GM10248 (cell line): ENCODE measurements at regions not wholly inside any gene's neighbourhood (a gene's known extent, or its start where the extent isn't known, plus 50 kb on each side); places are given as distances from the start of the nearest gene placed in this dataset.

Source experiments
- CTCF ChIA-PET: fragments of 300-600 bp; sonication (Branson Sonifier 250); formaldehyde crosslinking; extraction: SDS; loops from one replicate; lab custom pipeline; 2021; ENCODE audit warnings: antibody characterized with exemption; lab: Yijun Ruan, JAX
- POLR2A ChIA-PET: fragments of 350-650 bp; sonication (Branson Sonifier 250); formaldehyde crosslinking; extraction: SDS; loops from one replicate; lab custom pipeline; 2020; ENCODE audit warnings: antibody characterized with exemption; lab: Yijun Ruan, JAX
- DNase-seq: peaks from one replicate; pipeline ENCODE4 v3.0.0; 2012; ENCODE audit errors: extremely low spot score
- TF ChIP-seq, protein P1 (sequence below): IDR thresholded peaks from 2 replicates; pipeline ENCODE4 v1.5.1; 2012; ENCODE audit warnings: mild to moderate bottlenecking, low read depth; ENCODE audit errors: extremely low read depth, missing control alignments, control extremely low read depth

DNA sequence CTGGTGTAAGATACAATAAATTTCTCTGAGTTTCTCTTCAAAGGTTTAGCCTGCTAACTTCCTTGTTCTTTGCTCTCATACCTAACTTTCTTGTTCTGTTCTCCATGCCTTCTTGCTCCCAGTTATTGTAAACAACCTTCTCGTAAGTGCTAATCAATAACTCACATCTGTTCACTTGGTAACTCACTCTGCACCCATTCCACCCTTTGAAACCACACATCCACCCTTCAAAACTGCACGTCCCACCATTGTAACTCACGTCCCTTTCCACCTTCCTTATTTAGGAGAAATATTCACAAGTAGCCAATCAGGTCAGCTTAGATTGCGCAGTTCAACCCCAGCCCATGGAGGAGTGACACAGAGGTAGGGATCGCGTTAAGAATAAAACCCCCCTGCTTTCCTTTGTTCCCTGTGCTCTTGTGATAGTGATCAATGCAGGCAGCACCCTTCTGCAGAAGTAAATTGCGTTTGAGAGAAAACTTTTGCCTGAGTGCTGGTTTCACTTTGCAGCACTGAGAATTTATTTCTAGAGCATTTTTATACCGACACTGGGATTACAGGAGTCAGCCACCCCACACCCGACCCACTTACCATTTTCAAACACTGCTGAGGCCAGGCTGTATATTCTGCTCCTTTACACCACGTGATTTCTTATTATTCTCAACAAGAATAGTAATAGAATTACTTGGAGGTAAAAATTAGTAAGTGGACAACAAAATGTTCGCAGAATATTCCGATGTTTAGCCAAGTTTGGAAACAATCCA is 789.2 kb upstream of the RGS18 start:
- TF ChIP-seq, protein P1, sequence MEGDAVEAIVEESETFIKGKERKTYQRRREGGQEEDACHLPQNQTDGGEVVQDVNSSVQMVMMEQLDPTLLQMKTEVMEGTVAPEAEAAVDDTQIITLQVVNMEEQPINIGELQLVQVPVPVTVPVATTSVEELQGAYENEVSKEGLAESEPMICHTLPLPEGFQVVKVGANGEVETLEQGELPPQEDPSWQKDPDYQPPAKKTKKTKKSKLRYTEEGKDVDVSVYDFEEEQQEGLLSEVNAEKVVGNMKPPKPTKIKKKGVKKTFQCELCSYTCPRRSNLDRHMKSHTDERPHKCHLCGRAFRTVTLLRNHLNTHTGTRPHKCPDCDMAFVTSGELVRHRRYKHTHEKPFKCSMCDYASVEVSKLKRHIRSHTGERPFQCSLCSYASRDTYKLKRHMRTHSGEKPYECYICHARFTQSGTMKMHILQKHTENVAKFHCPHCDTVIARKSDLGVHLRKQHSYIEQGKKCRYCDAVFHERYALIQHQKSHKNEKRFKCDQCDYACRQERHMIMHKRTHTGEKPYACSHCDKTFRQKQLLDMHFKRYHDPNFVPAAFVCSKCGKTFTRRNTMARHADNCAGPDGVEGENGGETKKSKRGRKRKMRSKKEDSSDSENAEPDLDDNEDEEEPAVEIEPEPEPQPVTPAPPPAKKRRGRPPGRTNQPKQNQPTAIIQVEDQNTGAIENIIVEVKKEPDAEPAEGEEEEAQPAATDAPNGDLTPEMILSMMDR = no peak
- no peak for DNase-seq
- ChIA-PET CTCF (no interaction called here), POLR2A (no interaction called here)

DNA sequence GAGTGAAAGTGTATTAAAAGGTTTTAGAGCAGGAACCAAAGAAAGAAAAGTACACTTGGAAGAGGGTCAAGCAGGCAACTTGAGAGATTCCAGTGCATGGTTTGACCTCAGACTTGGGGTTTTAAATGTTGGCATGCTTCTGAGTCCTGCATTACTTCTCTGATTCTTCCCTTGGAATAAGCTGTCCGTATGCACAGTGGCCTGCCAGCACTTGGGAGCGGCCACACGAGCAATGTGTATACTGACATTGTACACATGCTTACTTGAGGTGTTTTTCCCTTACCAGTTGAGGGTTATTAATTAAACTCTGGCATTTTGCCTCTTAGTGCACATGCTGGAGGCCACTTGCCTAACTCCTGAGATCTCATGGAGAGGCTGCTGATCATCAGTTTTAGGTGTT is 786.6 kb upstream of the RGS18 start:
- TF ChIP-seq, protein P1 = no peak
- no peak for DNase-seq
- ChIA-PET POLR2A (no interaction called here), CTCF (no interaction called here)

DNA sequence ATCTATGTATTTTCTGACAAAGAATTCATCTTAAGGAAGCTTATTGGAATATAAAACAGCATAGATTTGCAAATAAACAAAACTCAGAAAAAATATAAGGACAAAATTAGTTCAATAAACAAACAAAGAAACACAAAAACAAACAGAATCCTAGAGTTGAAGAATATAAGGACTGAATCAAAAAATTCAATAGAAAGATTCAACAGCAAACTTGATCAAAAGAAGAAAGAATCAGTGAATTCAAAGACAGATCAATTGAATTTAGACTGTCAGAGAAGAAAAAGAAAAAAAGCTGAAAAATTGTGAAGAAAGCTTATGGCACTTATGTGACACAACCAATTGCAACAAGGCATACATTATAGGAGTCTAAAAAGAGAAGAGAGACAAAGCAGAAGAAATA is 770.0 kb upstream of the RGS18 start:
- ChIA-PET POLR2A (no interaction called here), CTCF (no interaction called here)

DNA sequence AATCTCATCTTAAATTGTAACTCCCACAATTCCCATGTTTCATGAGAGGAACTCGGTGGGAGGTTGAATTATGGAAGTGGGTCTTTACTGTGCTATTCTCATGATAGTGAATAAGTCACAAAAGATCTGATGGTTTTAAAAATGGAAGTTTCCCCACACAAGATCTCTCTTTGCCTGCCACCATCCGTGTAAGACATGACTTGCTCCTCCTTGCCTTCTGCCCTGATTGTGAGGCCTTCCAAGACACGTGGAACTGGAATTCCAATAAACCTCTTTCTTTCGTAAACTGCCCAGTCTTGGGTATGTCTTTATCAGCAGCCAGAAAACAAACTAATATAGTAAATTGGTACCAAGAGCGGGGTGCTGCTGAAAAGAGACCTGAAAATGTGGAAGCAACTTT is 761.6 kb upstream of the RGS18 start:
- no peak for DNase-seq
- TF ChIP-seq, protein P1 = no peak
- CTCF ChIA-PET = no interaction called here
- POLR2A ChIA-PET = no interaction called here

More for the DNA sequence above, 770.0 kb upstream of the RGS18 start:
- no peak for DNase-seq
- TF ChIP-seq, protein P1 = no peak

DNA sequence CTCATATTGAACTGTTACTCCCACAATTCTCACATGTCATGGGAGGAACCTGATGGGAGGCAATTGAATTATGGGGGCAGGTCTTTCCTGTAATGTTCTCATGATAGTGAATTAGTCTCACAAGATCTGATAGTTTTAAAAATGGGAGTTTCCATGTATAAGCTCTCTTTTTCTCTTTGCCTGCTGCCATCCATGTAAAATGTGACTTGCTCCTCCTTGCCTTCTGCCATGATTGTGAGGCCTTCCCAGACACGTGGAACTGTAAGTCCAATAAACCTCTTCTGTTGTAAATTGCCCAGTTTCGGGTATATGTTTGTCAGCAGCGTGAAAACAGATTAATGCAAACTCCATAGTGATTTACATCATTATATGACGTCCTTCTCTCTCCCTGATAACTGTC is 759.7 kb upstream of the RGS18 start:
- POLR2A ChIA-PET = no interaction called here
- TF ChIP-seq, protein P1 = no peak
- no peak for DNase-seq
- CTCF ChIA-PET = interaction anchor here (1.2 kb wide), 1 partner anchor 16 kb away, joined by 3 read pairs; no protein-coding TSS in a partner anchor

DNA sequence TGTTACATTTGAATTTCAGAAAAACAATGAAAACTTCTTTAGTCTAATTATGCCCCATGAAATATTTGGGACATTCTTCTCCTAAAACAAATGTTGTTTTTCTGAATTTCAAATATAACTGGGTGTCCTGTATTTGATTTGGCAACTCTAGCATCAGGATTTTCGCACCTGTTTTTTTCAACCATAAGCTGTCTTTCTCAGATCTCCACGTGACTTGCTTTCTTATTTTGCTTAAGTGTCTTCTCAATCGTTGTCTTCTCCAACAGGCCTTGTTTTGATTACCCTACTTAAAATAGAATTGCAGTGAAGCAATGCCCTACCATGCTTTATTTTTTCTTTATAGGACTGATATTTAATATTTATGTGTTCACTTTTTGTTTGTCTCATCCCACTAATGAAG is 752.8 kb upstream of the RGS18 start:
- TF ChIP-seq, protein P1 = no peak
- no peak for DNase-seq
- ChIA-PET CTCF (interaction anchor here (1.5 kb wide), 1 partner anchor 85 kb away, joined by 3 read pairs; no protein-coding TSS in a partner anchor), POLR2A (no interaction called here)
